ENCODE measurements at regions not wholly inside any gene's neighbourhood (a gene's known extent, or its start where the extent isn't known, plus 50 kb on each side); places are given as distances from the start of the nearest gene placed in this dataset.

DNA sequence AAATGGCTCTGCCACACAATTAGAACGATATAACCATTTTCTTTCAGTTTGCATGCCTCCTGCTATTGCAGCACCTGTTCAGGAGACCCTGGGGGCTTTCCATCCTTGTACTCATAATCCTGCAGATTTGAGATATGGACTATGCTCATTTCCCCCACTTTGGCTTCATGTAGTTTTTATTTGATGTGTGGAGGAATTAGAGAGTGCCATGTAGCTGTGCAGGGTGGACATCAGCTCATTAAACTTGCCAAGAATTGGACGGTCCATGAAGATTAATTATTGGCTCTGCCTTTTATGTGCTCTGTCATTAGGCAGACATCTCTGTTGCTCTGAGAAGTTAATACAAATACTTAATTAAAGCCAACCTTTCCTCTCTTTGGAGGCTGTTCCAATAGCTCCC is 66.2 kb upstream of the CD83 start:
- DNase-seq (ENCODE audit: low read depth in 1 of 2, low spot score in 1 of 2): no peak
- Histone ChIP-seq H3K9me3 (ENCODE audit: low read depth) (no peaks in the 10 kb centered on the region), H3K4me3 (no peak overlapping the region), H3K27ac (no peak overlapping the region), H3K27me3 (peaks cover 20% of the 10 kb centered on the region), H3K36me3 (no peaks in the 10 kb centered on the region), H3K4me1 (ENCODE audit: low read depth) (no peaks in the 10 kb centered on the region)
- TF ChIP-seq, protein P1, sequence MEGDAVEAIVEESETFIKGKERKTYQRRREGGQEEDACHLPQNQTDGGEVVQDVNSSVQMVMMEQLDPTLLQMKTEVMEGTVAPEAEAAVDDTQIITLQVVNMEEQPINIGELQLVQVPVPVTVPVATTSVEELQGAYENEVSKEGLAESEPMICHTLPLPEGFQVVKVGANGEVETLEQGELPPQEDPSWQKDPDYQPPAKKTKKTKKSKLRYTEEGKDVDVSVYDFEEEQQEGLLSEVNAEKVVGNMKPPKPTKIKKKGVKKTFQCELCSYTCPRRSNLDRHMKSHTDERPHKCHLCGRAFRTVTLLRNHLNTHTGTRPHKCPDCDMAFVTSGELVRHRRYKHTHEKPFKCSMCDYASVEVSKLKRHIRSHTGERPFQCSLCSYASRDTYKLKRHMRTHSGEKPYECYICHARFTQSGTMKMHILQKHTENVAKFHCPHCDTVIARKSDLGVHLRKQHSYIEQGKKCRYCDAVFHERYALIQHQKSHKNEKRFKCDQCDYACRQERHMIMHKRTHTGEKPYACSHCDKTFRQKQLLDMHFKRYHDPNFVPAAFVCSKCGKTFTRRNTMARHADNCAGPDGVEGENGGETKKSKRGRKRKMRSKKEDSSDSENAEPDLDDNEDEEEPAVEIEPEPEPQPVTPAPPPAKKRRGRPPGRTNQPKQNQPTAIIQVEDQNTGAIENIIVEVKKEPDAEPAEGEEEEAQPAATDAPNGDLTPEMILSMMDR (IDR thresholded peaks at IDR 0.05; ENCODE audit: low read depth, low read length): no peak

DNA sequence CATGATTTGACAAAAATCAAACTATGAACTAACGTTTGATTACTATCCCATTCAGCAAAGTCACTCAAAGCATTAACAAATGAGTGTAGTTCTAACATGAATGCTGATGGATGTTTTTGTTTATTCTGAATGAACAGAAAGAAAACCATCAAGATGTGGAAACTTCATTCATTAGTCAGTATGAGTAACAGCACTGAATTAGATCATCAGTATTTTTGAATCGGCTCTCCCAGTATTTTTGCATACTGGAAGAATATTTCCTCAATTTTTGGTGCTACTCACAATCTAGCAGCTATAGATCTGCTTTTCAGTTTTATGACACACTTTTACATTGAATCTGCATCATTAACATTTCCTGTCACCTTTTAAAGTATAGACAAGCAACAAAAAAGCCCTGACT is 63.8 kb upstream of the CD83 start:
- no peak overlapping the region for H3K27ac ChIP-seq
- DNase-seq (ENCODE audit: low read depth in 1 of 2, low spot score in 1 of 2): no peak
- TF ChIP-seq, protein P1 (IDR thresholded peaks at IDR 0.05; ENCODE audit: low read depth, low read length): no peak
- H3K4me1 ChIP-seq (ENCODE audit: low read depth): no peaks in the 10 kb centered on the region
- no peaks in the 10 kb centered on the region for H3K9me3 ChIP-seq (ENCODE audit: low read depth)
- H3K36me3 ChIP-seq: no peaks in the 10 kb centered on the region
- no peak overlapping the region for H3K4me3 ChIP-seq
- H3K27me3 ChIP-seq: peaks cover 17% of the 10 kb centered on the region

GRCh38 chr6:14055541-14055940 is 62.0 kb upstream of the CD83 start:
- DNase-seq (ENCODE audit: low read depth in 1 of 2, low spot score in 1 of 2): no peak
- H3K4me3 ChIP-seq: no peak overlapping the region
- peaks cover 8% of the 10 kb centered on the region for H3K27me3 ChIP-seq
- TF ChIP-seq, protein P1 (IDR thresholded peaks at IDR 0.05; ENCODE audit: low read depth, low read length): no peak
- H3K4me1 ChIP-seq (ENCODE audit: low read depth): no peaks in the 10 kb centered on the region
- no peaks in the 10 kb centered on the region for H3K9me3 ChIP-seq (ENCODE audit: low read depth)
- H3K36me3 ChIP-seq: no peaks in the 10 kb centered on the region
- H3K27ac ChIP-seq: no peak overlapping the region

DNA sequence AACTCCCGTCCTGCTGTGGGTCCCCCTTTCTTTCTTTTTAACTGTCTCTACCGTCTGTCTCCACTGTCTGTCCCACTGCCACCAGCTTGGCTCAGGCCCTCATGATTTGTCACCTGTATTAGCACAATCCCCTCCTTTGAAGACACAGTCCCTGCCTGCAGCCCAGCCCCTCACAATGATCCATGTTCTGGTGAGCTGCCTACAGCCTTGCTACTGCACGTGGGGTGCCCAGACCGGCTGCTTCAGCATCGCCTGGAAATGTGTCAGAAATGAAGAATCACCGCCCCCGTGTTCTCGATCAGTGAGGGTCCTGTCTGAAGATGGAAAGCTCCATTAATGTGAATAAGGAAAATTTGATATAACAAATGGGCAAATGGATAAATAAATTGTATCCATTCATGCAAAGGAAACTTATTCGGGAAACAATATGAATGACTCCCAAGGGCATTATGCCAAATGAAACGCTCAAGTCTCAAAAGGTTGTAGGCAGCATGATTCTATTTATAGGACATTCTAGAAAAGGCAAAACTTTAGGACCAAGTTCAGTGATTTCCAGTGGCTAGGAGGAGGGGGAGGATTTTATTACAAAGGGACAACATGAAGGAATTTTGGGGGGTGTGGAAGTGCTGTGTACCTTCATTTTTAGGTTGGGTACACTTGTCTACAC is 59.4 kb upstream of the CD83 start:
- H3K4me3 ChIP-seq: no peak overlapping the region
- no peaks in the 10 kb centered on the region for H3K9me3 ChIP-seq (ENCODE audit: low read depth)
- DNase-seq (ENCODE audit: low read depth in 1 of 2, low spot score in 1 of 2): no peak
- H3K36me3 ChIP-seq: no peaks in the 10 kb centered on the region
- no peak overlapping the region for H3K27ac ChIP-seq
- H3K4me1 ChIP-seq (ENCODE audit: low read depth): no peaks in the 10 kb centered on the region
- TF ChIP-seq, protein P1 (IDR thresholded peaks at IDR 0.05; ENCODE audit: low read depth, low read length): no peak
- no peaks in the 10 kb centered on the region for H3K27me3 ChIP-seq

GRCh38 chr6:14058735-14059134 is 58.8 kb upstream of the CD83 start:
- DNase-seq (ENCODE audit: low read depth in 1 of 2, low spot score in 1 of 2): no peak
- H3K27ac ChIP-seq: no peak overlapping the region
- no peaks in the 10 kb centered on the region for H3K9me3 ChIP-seq (ENCODE audit: low read depth)
- no peaks in the 10 kb centered on the region for H3K4me1 ChIP-seq (ENCODE audit: low read depth)
- no peaks in the 10 kb centered on the region for H3K36me3 ChIP-seq
- TF ChIP-seq, protein P1 (IDR thresholded peaks at IDR 0.05; ENCODE audit: low read depth, low read length): no peak
- H3K27me3 ChIP-seq: no peaks in the 10 kb centered on the region
- H3K4me3 ChIP-seq: no peak overlapping the region

All from cardiac muscle cell (in vitro differentiated cells and primary cell).